ENCODE measurements at regions not wholly inside any gene's neighbourhood (a gene's known extent, or its start where the extent isn't known, plus 50 kb on each side); places are given as distances from the start of the nearest gene placed in this dataset.

GRCh38 chr16:65621640-65622039 is 499.8 kb upstream of the CDH11 start:
- FAIRE-seq: no peak
- no peak for TF ChIP-seq CTCF (IDR thresholded peaks at IDR 0.05; ENCODE audit: insufficient read depth, missing control alignments)

GRCh38 chr16:65619606-65620005 is 497.7 kb upstream of the CDH11 start:
- DNase-seq (ENCODE audit: insufficient read length, low spot score): no peak
- no peak for FAIRE-seq
- TF ChIP-seq CTCF (IDR thresholded peaks at IDR 0.05; ENCODE audit: insufficient read depth, missing control alignments): no peak

More at GRCh38 chr16:65621640-65622039, 499.8 kb upstream of the CDH11 start:
- no peak for DNase-seq (ENCODE audit: insufficient read length, low spot score)

- no peak for DNase-seq (ENCODE audit: insufficient read length, low spot score)
- no peak for FAIRE-seq
- no peak for TF ChIP-seq CTCF (IDR thresholded peaks at IDR 0.05; ENCODE audit: insufficient read depth, missing control alignments)
Measured at GRCh38 chr16:65618931-65619330, 497.1 kb upstream of the CDH11 start.

GRCh38 chr16:65618333-65618732 is 496.5 kb upstream of the CDH11 start:
- TF ChIP-seq CTCF (IDR thresholded peaks at IDR 0.05; ENCODE audit: insufficient read depth, missing control alignments): no peak
- DNase-seq (ENCODE audit: insufficient read length, low spot score) (no peak), FAIRE-seq (no peak)

GRCh38 chr16:65617421-65617820 is 495.6 kb upstream of the CDH11 start:
- TF ChIP-seq CTCF (IDR thresholded peaks at IDR 0.05; ENCODE audit: insufficient read depth, missing control alignments): no peak
- FAIRE-seq: no peak
- DNase-seq (ENCODE audit: insufficient read length, low spot score): no peak

- no peak for DNase-seq (ENCODE audit: insufficient read length, low spot score)
- no peak for FAIRE-seq
- no peak for TF ChIP-seq CTCF (IDR thresholded peaks at IDR 0.05; ENCODE audit: insufficient read depth, missing control alignments)
Measured at GRCh38 chr16:65608455-65608854, 486.6 kb upstream of the CDH11 start.

GRCh38 chr16:65604771-65605170 is 482.9 kb upstream of the CDH11 start:
- DNase-seq (ENCODE audit: insufficient read length, low spot score) (no peak), FAIRE-seq (no peak)
- no peak for TF ChIP-seq CTCF (IDR thresholded peaks at IDR 0.05; ENCODE audit: insufficient read depth, missing control alignments)

All from D721Med (cell line).